ENCODE measurements at regions not wholly inside any gene's neighbourhood (a gene's known extent, or its start where the extent isn't known, plus 50 kb on each side); places are given as distances from the start of the nearest gene placed in this dataset.

GRCh38 chr2:206212673-206213513, 53.2 kb downstream of the EEF1B2 start:
- Histone ChIP-seq H3K27ac (peak overlapping the region in 2 of 5 donors; percentile 4 to 48), H3K9me3 (replicated peaks in 1 of 3) (no peaks in the 10 kb centered on the region), H3K4me3 (peak overlapping the region in 1 of 4 donors; percentile 42), H3K36me3 (replicated peaks in 1 of 2) (no peaks in the 10 kb centered on the region), H3K4me1 (replicated peaks in 1 of 2) (peaks cover 0 to 6% of the 10 kb centered on the region in 2 donors), H3K27me3 (no peaks in the 10 kb centered on the region)
- TF ChIP-seq CTCF (IDR thresholded peaks at IDR 0.05) (peak in 1 of 6 experiments; percentile 0), POLR2A (IDR thresholded peaks at IDR 0.05) (no peak)
- no peak for DNase-seq
- 36 to 49% (median 40%) methylated on average over 10 of the region's 10 CpGs for WGBS, 4 donors
- intact Hi-C loops (cut with DNase I), result no loop called here

- no peak for DNase-seq
- H3K27ac ChIP-seq, result no peak overlapping the region
- intact Hi-C loops (cut with DNase I), result no loop called here
- H3K27me3 ChIP-seq, result no peaks in the 10 kb centered on the region
- TF ChIP-seq POLR2A (IDR thresholded peaks at IDR 0.05) (no peak), CTCF (IDR thresholded peaks at IDR 0.05) (no peak)
- H3K9me3 ChIP-seq (replicated peaks in 1 of 3), result no peaks in the 10 kb centered on the region
- no peaks in the 10 kb centered on the region for H3K36me3 ChIP-seq (replicated peaks in 1 of 2)
- H3K4me1 ChIP-seq (replicated peaks in 1 of 2), result peaks cover 0 to 6% of the 10 kb centered on the region in 2 donors
- WGBS, 4 donors, result 29 to 48% (median 34%) methylated on average over 4 of the region's 4 CpGs
- peak overlapping the region in 1 of 4 donors; percentile 42 for H3K4me3 ChIP-seq
Measured at GRCh38 chr2:206213514-206213845, 53.8 kb downstream of the EEF1B2 start.

GRCh38 chr2:206217166-206217565, 57.3 kb upstream of the ZDBF2 start:
- 59 to 73% (median 64%) methylated on average over 4 to 5 of the region's 5 CpGs for WGBS, 4 donors

GRCh38 chr2:206217743-206218142, 56.7 kb upstream of the ZDBF2 start:
- no peak overlapping the region for H3K4me3 ChIP-seq
- no peak overlapping the region for H3K27ac ChIP-seq
- no peaks in the 10 kb centered on the region for H3K36me3 ChIP-seq (replicated peaks in 1 of 2)

More at GRCh38 chr2:206217166-206217565, 57.3 kb upstream of the ZDBF2 start:
- no peak for DNase-seq
- TF ChIP-seq CTCF (IDR thresholded peaks at IDR 0.05) (no peak), POLR2A (IDR thresholded peaks at IDR 0.05) (no peak)
- Histone ChIP-seq H3K27me3 (no peaks in the 10 kb centered on the region), H3K36me3 (replicated peaks in 1 of 2) (no peaks in the 10 kb centered on the region), H3K4me1 (replicated peaks in 1 of 2) (no peaks in the 10 kb centered on the region), H3K9me3 (replicated peaks in 1 of 3) (no peaks in the 10 kb centered on the region), H3K27ac (no peak overlapping the region), H3K4me3 (no peak overlapping the region)
- intact Hi-C loops (cut with DNase I), result no loop called here

More at GRCh38 chr2:206217743-206218142, 56.7 kb upstream of the ZDBF2 start:
- intact Hi-C loops (cut with DNase I), result no loop called here
- no peak for DNase-seq
- TF ChIP-seq CTCF (IDR thresholded peaks at IDR 0.05) (no peak), POLR2A (IDR thresholded peaks at IDR 0.05) (no peak)
- Histone ChIP-seq H3K27me3 (no peaks in the 10 kb centered on the region), H3K9me3 (replicated peaks in 1 of 3) (no peaks in the 10 kb centered on the region), H3K4me1 (replicated peaks in 1 of 2) (no peaks in the 10 kb centered on the region)
- 41 to 51% (median 44%) methylated on average over 6 of the region's 6 CpGs for whole genome bisulfite sequencing, 4 donors

Data from adrenal gland (tissue), 9 donors.